RWPE2 (cell line): ENCODE measurements at regions not wholly inside any gene's neighbourhood (a gene's known extent, or its start where the extent isn't known, plus 50 kb on each side); places are given as distances from the start of the nearest gene placed in this dataset.

ENCODE experiments used
- ATAC-seq: fragments of 200-7000 bp; cut with Tn5 transposase; 3 replicates; pipeline ENCODE4 v1.9.1; 2021; ENCODE audit warnings: low read depth
- DNase-seq: peaks from one replicate; pipeline ENCODE4 v3.0.0-alpha.2; 2020; ENCODE audit warnings: low spot score
- H3K27ac ChIP-seq: fragments of 450-650 bp; 2 replicates; pipeline ENCODE4 v1.5.1; 2017; ENCODE audit warnings: mild to moderate bottlenecking; ENCODE audit not compliant: poor library complexity, severe bottlenecking
- H3K27me3 ChIP-seq: fragments of 250-450 bp; sonication (Bioruptor Pico); 2 replicates; pipeline ENCODE4 v1.5.1; 2021; ENCODE audit warnings: mild to moderate bottlenecking, moderate library complexity; ENCODE audit not compliant: insufficient read depth, poor library complexity, severe bottlenecking
- H3K36me3 ChIP-seq: fragments of 250-450 bp; sonication (Bioruptor Pico); 2 replicates; pipeline ENCODE4 v1.5.1; 2020; ENCODE audit warnings: low read depth, mild to moderate bottlenecking, moderate library complexity
- H3K4me1 ChIP-seq: fragments of 250-450 bp; sonication (Bioruptor Pico); 2 replicates; pipeline ENCODE4 v1.5.1; 2021; ENCODE audit warnings: mild to moderate bottlenecking, moderate library complexity; ENCODE audit not compliant: insufficient read depth, poor library complexity, severe bottlenecking
- H3K4me3 ChIP-seq: fragments of 250-450 bp; sonication (Bioruptor Pico); 2 replicates; pipeline ENCODE4 v1.5.1; 2021; ENCODE audit warnings: mild to moderate bottlenecking, moderate library complexity; ENCODE audit not compliant: severe bottlenecking
- H3K9me3 ChIP-seq: fragments of 250-450 bp; sonication (Bioruptor Pico); 2 replicates; pipeline ENCODE4 v1.5.1; 2021; ENCODE audit warnings: mild to moderate bottlenecking, moderate library complexity; ENCODE audit not compliant: severe bottlenecking
- CTCF ChIP-seq: fragments of 450-650 bp; IDR thresholded peaks from one replicate; pipeline ENCODE4 v1.5.1; 2017; ENCODE audit warnings: mild to moderate bottlenecking, moderate library complexity; ENCODE audit not compliant: poor library complexity, severe bottlenecking

GRCh38 chr13:109545931-109546330 is 240.5 kb downstream of the IRS2 start:
- Histone ChIP-seq H3K4me3 (no peak overlapping the region), H3K27ac (no peak overlapping the region), H3K27me3 (no peaks in the 10 kb centered on the region), H3K9me3 (no peaks in the 10 kb centered on the region), H3K4me1 (no peaks in the 10 kb centered on the region), H3K36me3 (no peaks in the 10 kb centered on the region)
- DNase-seq (no peak), ATAC-seq (no peak)
- no peak for TF ChIP-seq CTCF

- H3K27ac ChIP-seq = no peak overlapping the region
- TF ChIP-seq CTCF = no peak
Observed at GRCh38 chr13:109541081-109541480, 245.3 kb downstream of the IRS2 start.

GRCh38 chr13:109537584-109537983 is 248.8 kb downstream of the IRS2 start:
- no peaks in the 10 kb centered on the region for H3K4me1 ChIP-seq
- no peaks in the 10 kb centered on the region for H3K27me3 ChIP-seq
- H3K36me3 ChIP-seq = no peaks in the 10 kb centered on the region
- no peaks in the 10 kb centered on the region for H3K9me3 ChIP-seq
- ATAC-seq (no peak), DNase-seq (no peak)
- H3K27ac ChIP-seq = no peak overlapping the region
- no peak overlapping the region for H3K4me3 ChIP-seq
- no peak for TF ChIP-seq CTCF

More at GRCh38 chr13:109541081-109541480, 245.3 kb downstream of the IRS2 start:
- H3K36me3 ChIP-seq = no peaks in the 10 kb centered on the region
- H3K9me3 ChIP-seq = no peaks in the 10 kb centered on the region
- ATAC-seq = no peak
- no peak for DNase-seq
- no peaks in the 10 kb centered on the region for H3K4me1 ChIP-seq
- no peaks in the 10 kb centered on the region for H3K27me3 ChIP-seq
- no peak overlapping the region for H3K4me3 ChIP-seq

GRCh38 chr13:109533350-109533749 is 253.0 kb downstream of the IRS2 start:
- H3K9me3 ChIP-seq = no peaks in the 10 kb centered on the region
- ATAC-seq (no peak), DNase-seq (no peak)
- no peaks in the 10 kb centered on the region for H3K27me3 ChIP-seq
- no peak overlapping the region for H3K27ac ChIP-seq
- no peaks in the 10 kb centered on the region for H3K36me3 ChIP-seq
- H3K4me1 ChIP-seq = no peaks in the 10 kb centered on the region
- no peak for TF ChIP-seq CTCF
- H3K4me3 ChIP-seq = no peak overlapping the region

DNA sequence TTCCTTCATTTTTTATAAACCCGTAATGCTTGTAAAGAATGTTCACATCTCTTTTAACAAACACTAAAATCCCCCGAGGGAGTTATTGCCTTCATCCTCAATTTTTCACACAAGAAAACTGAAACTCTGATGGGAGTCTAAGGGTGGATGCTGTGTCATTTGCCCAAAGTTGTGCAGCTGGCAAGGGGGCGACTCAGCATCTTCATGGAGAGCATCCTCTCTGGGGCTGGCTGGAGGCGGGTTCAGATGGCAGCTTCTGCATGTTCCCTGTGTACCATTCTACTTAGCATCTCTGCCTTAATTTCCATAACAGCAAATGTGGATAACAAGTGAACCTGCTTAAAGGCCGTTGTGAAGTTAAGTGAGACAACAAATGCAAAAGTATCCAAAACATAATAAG is 256.4 kb downstream of the IRS2 start:
- TF ChIP-seq CTCF = no peak
- no peak for DNase-seq
- H3K9me3 ChIP-seq = no peaks in the 10 kb centered on the region
- no peaks in the 10 kb centered on the region for H3K4me1 ChIP-seq
- H3K27ac ChIP-seq = no peak overlapping the region
- H3K36me3 ChIP-seq = no peaks in the 10 kb centered on the region
- H3K4me3 ChIP-seq = no peak overlapping the region
- no peaks in the 10 kb centered on the region for H3K27me3 ChIP-seq
- no peak for ATAC-seq
